Endothelial cell of umbilical vein (primary cell): ENCODE measurements at regions not wholly inside any gene's neighbourhood (a gene's known extent, or its start where the extent isn't known, plus 50 kb on each side); places are given as distances from the start of the nearest gene placed in this dataset.

Source experiments
- BruUV-seq: library from RNA; stranded (reverse); fragments of 400-500 nt; replicated peaks from 2 replicates; lab custom pipeline; 2021; lab: Mats Ljungman, UMichigan
- CTCF ChIA-PET: fragments of 300-600, 350-600 bp; sonication (Branson Sonifier 250); formaldehyde crosslinking; loops from one replicate; lab custom pipeline; 2021; ENCODE audit warnings: antibody characterized with exemption, inconsistent platforms; lab: Charles Lee
- POLR2A ChIA-PET: fragments of 300-600, 350-600 bp; sonication (Branson Sonifier 250); formaldehyde crosslinking; loops from one replicate; lab custom pipeline; 2021; ENCODE audit warnings: antibody characterized with exemption, inconsistent platforms; lab: Charles Lee
- DNase-seq: peaks from one replicate; pipeline ENCODE4 v3.0.0-alpha.2; 2011; ENCODE audit warnings: low read depth, low spot score
- FAIRE-seq: peaks from 2 replicates; lab custom pipeline; 2011; peaks lifted over from hg19 to GRCh38; lab: Jason Lieb, UNC
- H2AFZ ChIP-seq: 2 replicates; pipeline ENCODE4 v1.6.0; 2012; ENCODE audit warnings: low read depth, low read length, control low read depth, inconsistent platforms
- H3K27ac ChIP-seq: 2 replicates; pipeline ENCODE4 v1.5.1; 2011; ENCODE audit warnings: low read depth, mild to moderate bottlenecking, control low read depth, low read length, moderate library complexity; ENCODE audit not compliant: insufficient read depth
- H3K27me3 ChIP-seq, 2 experiments: 2 replicates each; pipeline versions ENCODE4 v1.6.0 to v1.6.1; 2011; ENCODE audit warnings: low read length in 2 of 2, mixed read lengths in 1 of 2; ENCODE audit not compliant: control insufficient read depth in 2 of 2, insufficient read depth in 2 of 2
- H3K36me3 ChIP-seq, 2 experiments: 2 replicates in 1 of 2; 3 replicates in 1 of 2; pipeline ENCODE4 v1.5.1; 2011; ENCODE audit warnings: low read length in 2 of 2, mild to moderate bottlenecking in 1 of 2, moderate library complexity in 1 of 2; ENCODE audit not compliant: control insufficient read depth in 2 of 2, insufficient read depth in 2 of 2; ENCODE audit errors: extremely low read depth in 1 of 2
- H3K4me1 ChIP-seq: 3 replicates; pipeline ENCODE4 v1.5.1; 2011; ENCODE audit warnings: mild to moderate bottlenecking, low read length; ENCODE audit not compliant: control insufficient read depth, insufficient read depth; ENCODE audit errors: extremely low read depth
- H3K4me2 ChIP-seq: 2 replicates; pipeline ENCODE4 v1.6.1; 2011; ENCODE audit warnings: low read length, control low read depth, mixed read lengths; ENCODE audit not compliant: insufficient read depth
- H3K4me3 ChIP-seq, 3 experiments: fragments of 200-600 bp in 1 of 3; sonication (generic), shearing (Covaris generic) in 1 of 3; replicated peaks in 1 of 3; 2 replicates each; pipeline ENCODE4 v1.5.1; 2011 to 2016; ENCODE audit warnings: control low read depth in 3 of 3, low read length in 3 of 3, mild to moderate bottlenecking in 2 of 3, inconsistent platforms in 1 of 3, low read depth in 1 of 3, moderate library complexity in 1 of 3; ENCODE audit not compliant: insufficient read depth in 1 of 3
- H3K79me2 ChIP-seq: 2 replicates; pipeline ENCODE4 v1.6.0; 2012; ENCODE audit warnings: low read length, inconsistent platforms; ENCODE audit not compliant: control insufficient read depth, insufficient read depth
- H3K9ac ChIP-seq: replicated peaks from 2 replicates; pipeline ENCODE3; 2011; ENCODE audit warnings: low read length, control low read depth; ENCODE audit not compliant: insufficient read depth; ENCODE audit errors: extremely low read depth
- H3K9me1 ChIP-seq: replicated peaks from 3 replicates; pipeline ENCODE4 v1.6.0; 2011; ENCODE audit warnings: mild to moderate bottlenecking, low read length; ENCODE audit not compliant: control insufficient read depth, insufficient read depth; ENCODE audit errors: extremely low read depth
- H3K9me3 ChIP-seq: replicated peaks from 2 replicates; pipeline ENCODE4 v1.5.1; 2012; ENCODE audit warnings: low read length, inconsistent platforms; ENCODE audit not compliant: control insufficient read depth, insufficient read depth
- H4K20me1 ChIP-seq: replicated peaks from 2 replicates; pipeline ENCODE3; 2011; ENCODE audit warnings: mild to moderate bottlenecking, low read length; ENCODE audit not compliant: control insufficient read depth, insufficient read depth; ENCODE audit errors: extremely low read depth
- CTCF ChIP-seq, 2 donors: IDR thresholded peaks; 1 replicate in 1 of 2; 2 replicates in 1 of 2; pipeline ENCODE4 v1.5.1; 2011; ENCODE audit warnings: low read length in 2 of 2, mild to moderate bottlenecking in 2 of 2, moderate library complexity in 2 of 2, control low read depth in 1 of 2, inconsistent platforms in 1 of 2, low read depth in 1 of 2; ENCODE audit not compliant: insufficient read depth in 1 of 2; ENCODE audit errors: extremely low read depth in 1 of 2
- EZH2 ChIP-seq: IDR thresholded peaks from 2 replicates; pipeline ENCODE4 v1.6.1; 2012; ENCODE audit warnings: borderline replicate concordance, low read depth, mild to moderate bottlenecking, moderate library complexity, low read length, inconsistent platforms; ENCODE audit not compliant: severe bottlenecking
- FOS ChIP-seq: IDR thresholded peaks from 2 replicates; pipeline ENCODE4 v1.6.1; 2011; ENCODE audit warnings: mild to moderate bottlenecking, low read length, moderate library complexity, borderline replicate concordance; ENCODE audit not compliant: insufficient read depth
- GATA2 ChIP-seq: IDR thresholded peaks from 2 replicates; pipeline ENCODE4 v1.7.0; 2011; ENCODE audit warnings: low read depth, mild to moderate bottlenecking, moderate library complexity, mixed read lengths, low read length; ENCODE audit not compliant: insufficient read length, insufficient read depth
- JUN ChIP-seq: IDR thresholded peaks from 2 replicates; pipeline ENCODE4 v1.6.1; 2011; ENCODE audit warnings: borderline replicate concordance, low read depth; ENCODE audit not compliant: insufficient read length, insufficient read depth
- MAX ChIP-seq: IDR thresholded peaks from 2 replicates; pipeline ENCODE4 v1.6.1; 2011; ENCODE audit not compliant: insufficient read depth, insufficient read length
- MYC ChIP-seq: IDR thresholded peaks from one replicate; pipeline ENCODE4 v1.6.1; 2011; ENCODE audit warnings: mild to moderate bottlenecking, low read depth, low read length
- POLR2A ChIP-seq: IDR thresholded peaks from 2 replicates; pipeline ENCODE4 v1.6.1; 2012; ENCODE audit warnings: low read depth, mild to moderate bottlenecking, control low read depth, low read length
- POLR2AphosphoS5 ChIP-seq: IDR thresholded peaks from 2 replicates; pipeline ENCODE4 v1.6.1; 2012; ENCODE audit warnings: low read depth, mild to moderate bottlenecking, control low read depth, low read length, moderate library complexity; ENCODE audit not compliant: insufficient read depth
- dilution Hi-C: fragments of 300-500 bp; cut with MboI; formaldehyde crosslinking; loops from one replicate; pipeline ENCODE4 v1.15.0; 2019; ENCODE audit warnings: low sequenced_read_pairs; ENCODE audit not compliant: extremely low pct_ligation_motif_present
- intact Hi-C: fragments of 100-400 bp; cut with micrococcal nuclease; formaldehyde crosslinking; loops from one replicate; pipeline ENCODE4 v1.10.0; 2022

- Histone ChIP-seq H3K9me1 (no peaks in the 10 kb centered on the region), H3K27ac (no peak overlapping the region), H3K79me2 (no peaks in the 10 kb centered on the region), H3K9ac (no peak overlapping the region), H3K4me3 (no peak overlapping the region), H3K36me3 (no peaks in the 10 kb centered on the region), H3K9me3 (no peaks in the 10 kb centered on the region), H3K27me3 (no peaks in the 10 kb centered on the region), H3K4me2 (no peak overlapping the region), H4K20me1 (no peaks in the 10 kb centered on the region), H2AFZ (no peak overlapping the region), H3K4me1 (no peaks in the 10 kb centered on the region)
- TF ChIP-seq JUN (no peak), GATA2 (no peak), CTCF (IDR thresholded peaks at IDR 0.05; ENCODE audit: extremely low read depth in 1 of 2, insufficient read depth in 1 of 2, low read depth in 1 of 2, low read length in 2 of 2) (no peak), FOS (no peak), MAX (no peak), EZH2 (no peak), POLR2A (no peak), MYC (no peak), POLR2AphosphoS5 (no peak)
- intact Hi-C loops = no loop called here
- CTCF ChIA-PET = no interaction called here
- dilution Hi-C loops = no loop called here
- POLR2A ChIA-PET = no interaction called here
- DNase-seq = no peak
- FAIRE-seq = no peak
- no TSS peak for BruUV-seq
These were observed 293.3 kb downstream of the TCF7L2 start for GRCh38 chr10:113243311-113243710.
